OCI-LY1 (cell line): ENCODE measurements at regions not wholly inside any gene's neighbourhood (a gene's known extent, or its start where the extent isn't known, plus 50 kb on each side); places are given as distances from the start of the nearest gene placed in this dataset.
"Not testable (repeated sequence)": the region's sequence is repeated elsewhere in the genome, so short reads cannot be mapped to it uniquely, and the experiment has no call there.

Source experiments
- H2AFZ ChIP-seq: fragments of 200-600 bp; sonication (generic), shearing (Covaris generic); 2 replicates; pipeline ENCODE4 v1.6.0; 2014; ENCODE audit warnings: antibody characterized with exemption, mild to moderate bottlenecking, low read length
- H3F3A ChIP-seq: fragments of 200-600 bp; sonication (generic), shearing (Covaris generic); 2 replicates; pipeline ENCODE4 v1.6.0; 2014; ENCODE audit warnings: mild to moderate bottlenecking, antibody characterized with exemption, low read length, moderate library complexity; ENCODE audit not compliant: insufficient read depth
- H3K27ac ChIP-seq: fragments of 200-600 bp; sonication (generic); 2 replicates; pipeline ENCODE4 v1.5.1; 2014; ENCODE audit warnings: low read length, mixed run types, mild to moderate bottlenecking, low read depth; ENCODE audit not compliant: poor library complexity, severe bottlenecking
- H3K27me3 ChIP-seq: fragments of 200-600 bp; sonication (generic); 2 replicates; pipeline ENCODE4 v1.6.0; 2014; ENCODE audit warnings: antibody characterized with exemption, mild to moderate bottlenecking, low read length, moderate library complexity; ENCODE audit not compliant: insufficient read depth
- H3K36me3 ChIP-seq: fragments of 200-600 bp; sonication (generic); 2 replicates; pipeline ENCODE4 v1.6.1; 2014; ENCODE audit warnings: mild to moderate bottlenecking, antibody characterized with exemption, low read length, moderate library complexity, mixed read lengths; ENCODE audit not compliant: insufficient read depth
- H3K4me1 ChIP-seq: fragments of 200-600 bp; sonication (generic); 2 replicates; pipeline ENCODE4 v1.5.1; 2014; ENCODE audit warnings: mild to moderate bottlenecking, low read length, moderate library complexity; ENCODE audit not compliant: insufficient read depth, severe bottlenecking
- H3K4me2 ChIP-seq: fragments of 200-600 bp; sonication (generic), shearing (Covaris generic); 2 replicates; pipeline ENCODE4 v1.6.1; 2014; ENCODE audit warnings: low read length
- H3K4me3 ChIP-seq: fragments of 200-600 bp; sonication (generic); 2 replicates; pipeline ENCODE4 v1.5.1; 2014; ENCODE audit warnings: low read length, low read depth, mild to moderate bottlenecking, mixed read lengths; ENCODE audit not compliant: poor library complexity, severe bottlenecking
- H3K79me2 ChIP-seq: fragments of 200-600 bp; shearing (Covaris generic); 2 replicates; pipeline ENCODE4 v1.6.1; 2016; ENCODE audit warnings: mixed run types, low read length, mixed read lengths; ENCODE audit not compliant: insufficient read depth
- H3K9ac ChIP-seq: fragments of 200-600 bp; sonication (generic), shearing (Covaris generic); 2 replicates; pipeline ENCODE4 v1.6.1; 2014; ENCODE audit warnings: mild to moderate bottlenecking, low read length, mixed read lengths
- H3K9me2 ChIP-seq: fragments of 200-600 bp; sonication (generic), shearing (Covaris generic); 2 replicates; pipeline ENCODE4 v1.6.1; 2014; ENCODE audit warnings: low read depth, mild to moderate bottlenecking, low read length, mixed read lengths
- H3K9me3 ChIP-seq: fragments of 200-600 bp; shearing (Covaris generic); 2 replicates; pipeline ENCODE4 v1.6.1; 2014; ENCODE audit warnings: low read length, mixed read lengths
- H4K20me1 ChIP-seq: fragments of 200-600 bp; sonication (generic), shearing (Covaris generic); 2 replicates; pipeline ENCODE4 v1.6.0; 2016; ENCODE audit warnings: mild to moderate bottlenecking, low read length; ENCODE audit not compliant: insufficient read depth
- CTCF ChIP-seq: fragments of 200-600 bp; sonication (generic), shearing (Covaris generic); IDR thresholded peaks from 2 replicates; pipeline ENCODE4 v1.5.1; 2017; ENCODE audit warnings: mild to moderate bottlenecking, antibody characterized with exemption, low read length, moderate library complexity, mixed read lengths
- EZH2 ChIP-seq: fragments of 200-600 bp; sonication (generic), shearing (Covaris generic); IDR thresholded peaks from 2 replicates; pipeline ENCODE4 v1.8.0; 2017; ENCODE audit warnings: borderline replicate concordance, mixed run types, mild to moderate bottlenecking, antibody characterized with exemption, low read length, moderate library complexity, mixed read lengths

GRCh38 chr20:26154224-26154623 lies 457.6 kb upstream of the ZNF337 start:
- Histone ChIP-seq H3K4me2 (no peak overlapping the region), H3K4me3 (no peak overlapping the region), H3K9ac (no peak overlapping the region), H3K27ac (no peak overlapping the region), H3F3A (no peaks in the 10 kb centered on the region), H3K9me2 (no peaks in the 10 kb centered on the region), H3K27me3 (no peaks in the 10 kb centered on the region), H3K4me1 (no peaks in the 10 kb centered on the region), H2AFZ (no peak overlapping the region), H3K79me2 (no peaks in the 10 kb centered on the region), H4K20me1 (no peaks in the 10 kb centered on the region), H3K36me3 (no peaks in the 10 kb centered on the region), H3K9me3 (no peaks in the 10 kb centered on the region)
- TF ChIP-seq CTCF: no peak

- Histone ChIP-seq H3F3A (no peaks in the 10 kb centered on the region), H3K9me3 (no peaks in the 10 kb centered on the region), H3K4me3 (no peak overlapping the region), H3K4me1 (no peaks in the 10 kb centered on the region), H3K79me2 (no peaks in the 10 kb centered on the region), H3K36me3 (no peaks in the 10 kb centered on the region), H2AFZ (no peak overlapping the region), H3K4me2 (no peak overlapping the region), H3K27me3 (no peaks in the 10 kb centered on the region), H4K20me1 (no peaks in the 10 kb centered on the region), H3K27ac (no peak overlapping the region), H3K9ac (no peak overlapping the region), H3K9me2 (no peaks in the 10 kb centered on the region)
- no peak for TF ChIP-seq EZH2
- TF ChIP-seq CTCF: no peak
Measured at GRCh38 chr20:26135325-26136110, 438.9 kb upstream of the ZNF337 start.

- Histone ChIP-seq H3K9me3 (no peaks in the 10 kb centered on the region), H3K9me2 (no peaks in the 10 kb centered on the region), H3K79me2 (no peaks in the 10 kb centered on the region), H4K20me1 (no peaks in the 10 kb centered on the region), H3K9ac (no peak overlapping the region), H3K4me2 (no peak overlapping the region), H2AFZ (no peak overlapping the region), H3K27me3 (no peaks in the 10 kb centered on the region), H3K4me1 (no peaks in the 10 kb centered on the region), H3K36me3 (no peaks in the 10 kb centered on the region), H3K27ac (no peak overlapping the region), H3F3A (no peaks in the 10 kb centered on the region), H3K4me3 (no peak overlapping the region)
- TF ChIP-seq CTCF (no peak), EZH2 (no peak)
Measured at GRCh38 chr20:26134606-26135005, 438.0 kb upstream of the ZNF337 start.

- H4K20me1 ChIP-seq, H3K9me2 ChIP-seq, H3K4me1 ChIP-seq, H3K27ac ChIP-seq, H3K27me3 ChIP-seq, H3F3A ChIP-seq, H3K4me3 ChIP-seq, H3K79me2 ChIP-seq, H3K4me2 ChIP-seq, H3K9ac ChIP-seq, H3K36me3 ChIP-seq, H3K9me3 ChIP-seq, H2AFZ ChIP-seq: not testable (repeated sequence)
Measured at GRCh38 chr20:26133794-26134193, 437.1 kb upstream of the ZNF337 start.

GRCh38 chr20:26120920-26121319 lies 424.3 kb upstream of the ZNF337 start:
- H2AFZ ChIP-seq, H3K9me2 ChIP-seq, H3K4me3 ChIP-seq, H3K9ac ChIP-seq, H3F3A ChIP-seq, H3K4me2 ChIP-seq, H3K79me2 ChIP-seq, H4K20me1 ChIP-seq, H3K4me1 ChIP-seq, H3K27me3 ChIP-seq, H3K9me3 ChIP-seq, H3K27ac ChIP-seq, H3K36me3 ChIP-seq: not testable (repeated sequence)
